GM18507 (cell line): ENCODE measurements at regions not wholly inside any gene's neighbourhood (a gene's known extent, or its start where the extent isn't known, plus 50 kb on each side); places are given as distances from the start of the nearest gene placed in this dataset.
"Not testable (repeated sequence)": the region's sequence is repeated elsewhere in the genome, so short reads cannot be mapped to it uniquely, and the experiment has no call there.

Experiments
- DNase-seq: peaks from one replicate; pipeline ENCODE4 v3.0.0; 2011; ENCODE audit warnings: low read depth; ENCODE audit not compliant: insufficient read length; ENCODE audit errors: extremely low spot score
- FAIRE-seq: peaks from 2 replicates; lab custom pipeline; 2011; peaks lifted over from hg19 to GRCh38; lab: Jason Lieb, UNC

GRCh38 chrX:129361576-129361975, 161.7 kb downstream of the SMARCA1 start:
- DNase-seq: no peak
- no peak for FAIRE-seq

GRCh38 chrX:129360175-129360574, 163.1 kb downstream of the SMARCA1 start:
- FAIRE-seq (peak; percentile 76), DNase-seq (no peak)

GRCh38 chrX:129359269-129359668, 164.0 kb downstream of the SMARCA1 start:
- no peak for DNase-seq
- FAIRE-seq: no peak

DNA sequence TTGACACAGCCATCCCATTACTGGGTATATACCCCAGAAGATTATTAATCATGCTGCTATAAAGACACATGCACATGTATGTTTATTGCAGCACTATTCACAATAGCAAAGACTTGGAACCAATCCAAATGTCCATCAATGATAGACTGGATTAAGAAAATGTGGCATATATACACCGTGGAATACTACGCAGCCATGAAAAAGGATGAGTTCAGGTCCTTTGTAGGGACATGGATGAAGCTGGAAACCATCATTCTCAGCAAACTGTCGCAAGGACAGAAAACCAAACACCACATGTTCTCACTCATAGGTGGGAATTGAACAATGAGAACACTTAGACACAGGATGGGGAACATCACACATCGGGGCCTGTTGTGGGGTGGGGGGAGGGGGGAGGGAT, 165.9 kb downstream of the SMARCA1 start:
- not testable (repeated sequence) for DNase-seq, FAIRE-seq

DNA sequence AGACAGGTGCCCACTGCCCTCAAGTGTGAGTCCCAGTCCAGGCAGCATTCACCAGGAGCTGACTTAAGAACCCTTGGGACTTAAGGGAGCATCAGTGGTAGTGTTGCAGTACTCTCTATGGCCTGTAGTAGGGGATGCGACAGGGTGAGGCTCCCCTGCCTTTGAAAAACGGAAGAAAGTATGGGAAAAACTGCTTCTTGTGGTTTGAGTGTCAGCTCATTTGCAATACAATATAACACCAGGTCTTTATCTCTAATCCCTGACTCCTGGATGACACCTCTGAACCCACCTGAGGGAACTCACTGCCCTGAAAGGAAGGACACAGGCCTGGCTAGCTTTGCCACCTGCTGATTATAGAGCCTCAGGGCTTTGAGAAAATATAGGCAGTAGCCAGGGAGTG, 176.0 kb downstream of the SMARCA1 start:
- DNase-seq (no peak), FAIRE-seq (no peak)

DNA sequence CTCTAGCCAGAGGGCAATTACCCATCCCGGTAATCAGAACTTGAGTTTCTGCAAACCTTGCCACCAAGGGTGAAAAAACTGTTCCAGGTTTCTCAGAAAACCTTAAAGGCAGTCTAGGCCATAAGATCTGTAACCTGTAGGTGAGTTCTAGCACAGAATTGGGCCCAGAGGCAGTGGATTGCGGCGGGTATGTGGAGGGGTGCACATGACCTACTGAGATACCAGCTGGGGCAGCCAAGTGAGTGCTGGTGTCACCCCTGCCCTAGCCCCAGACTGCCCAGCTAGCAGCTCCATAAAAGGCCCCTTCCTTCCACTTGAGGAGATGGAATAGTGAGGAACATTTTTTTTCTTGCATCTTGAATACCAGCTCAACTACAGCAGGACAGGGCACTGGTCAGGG, 176.7 kb downstream of the SMARCA1 start:
- FAIRE-seq: no peak
- DNase-seq: no peak

DNA sequence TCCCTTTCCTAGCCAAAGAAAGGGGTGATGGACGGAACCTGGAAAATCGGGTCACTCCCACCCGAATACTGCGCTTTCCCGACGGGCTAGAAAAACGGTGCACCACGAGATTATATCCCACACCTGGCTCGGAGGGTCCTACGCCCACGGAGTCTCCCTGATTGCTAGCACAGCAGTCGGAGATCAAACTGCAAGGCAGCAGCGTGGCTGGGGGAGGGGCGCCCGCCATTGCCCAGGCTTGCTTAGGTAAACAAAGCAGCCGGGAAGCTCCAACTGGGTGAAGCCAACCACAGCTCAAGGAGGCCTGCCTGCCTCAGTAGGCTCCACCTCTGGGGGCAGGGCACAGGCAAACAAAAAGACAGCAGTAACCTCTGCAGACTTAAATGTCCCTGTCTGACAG, 186.0 kb downstream of the SMARCA1 start:
- FAIRE-seq, DNase-seq: not testable (repeated sequence)

DNA sequence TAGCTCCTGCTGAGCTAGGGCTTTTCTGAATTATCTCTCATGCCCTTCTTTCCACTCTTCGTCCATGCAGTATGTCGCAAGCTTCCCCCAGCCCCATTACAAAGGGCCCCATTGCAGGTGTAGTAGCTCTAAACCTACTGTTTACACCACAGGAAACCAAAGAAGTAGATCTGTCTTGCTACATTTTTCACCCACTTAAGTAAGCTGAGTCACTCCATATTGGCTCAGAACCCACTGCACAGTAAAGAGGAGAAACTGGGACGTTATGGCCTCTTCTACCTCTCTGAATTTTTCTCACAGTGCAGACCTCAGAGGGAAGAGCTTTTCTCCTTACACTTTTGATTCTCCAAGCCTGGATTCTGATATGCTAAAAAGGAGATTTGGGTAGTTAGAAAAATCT, 200.2 kb downstream of the SMARCA1 start:
- DNase-seq: no peak
- no peak for FAIRE-seq

DNA sequence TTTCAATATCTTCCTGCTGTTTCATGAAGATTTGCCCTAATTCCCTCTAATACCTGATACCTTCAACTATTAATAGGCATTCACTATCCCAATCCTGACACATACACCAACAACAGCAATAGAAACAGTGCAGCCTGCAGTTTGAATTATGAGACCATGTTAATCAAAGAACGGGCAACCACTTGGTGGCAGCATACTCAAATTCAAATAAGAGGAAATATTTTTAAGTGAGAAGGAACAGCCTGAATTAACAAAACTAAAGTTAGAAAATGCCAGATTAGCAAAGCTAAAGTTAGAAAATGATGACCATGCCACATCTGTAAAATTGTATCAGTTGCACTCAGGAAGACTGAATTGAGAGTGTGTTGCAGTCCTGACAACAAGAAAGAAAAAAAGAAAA, 204.9 kb downstream of the SMARCA1 start:
- no peak for FAIRE-seq

GRCh38 chrX:129316461-129316860, 206.8 kb downstream of the SMARCA1 start:
- FAIRE-seq (no peak), DNase-seq (no peak)

More for the DNA sequence above, 204.9 kb downstream of the SMARCA1 start:
- no peak for DNase-seq

DNA sequence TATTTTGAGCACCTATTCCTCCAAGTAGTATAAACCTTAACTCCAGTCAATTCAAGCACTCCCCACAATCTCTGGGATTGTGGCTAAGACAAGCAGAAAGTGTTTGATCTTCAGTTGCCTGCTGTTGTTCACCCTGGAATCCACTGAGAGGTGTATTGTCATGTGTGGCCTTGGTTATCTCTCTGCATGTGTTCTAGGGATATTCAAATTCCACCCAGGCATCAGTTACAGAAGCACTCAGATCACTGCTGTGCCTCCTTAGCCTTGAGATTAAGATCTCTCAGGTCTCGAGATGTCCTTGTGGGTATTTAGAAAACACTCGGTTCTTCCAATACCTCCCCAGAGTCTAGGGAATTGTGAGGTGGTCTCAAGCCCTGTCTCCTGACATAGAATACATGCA, 213.3 kb downstream of the SMARCA1 start:
- DNase-seq (no peak), FAIRE-seq (no peak)

- no peak for FAIRE-seq
These were observed 260.4 kb downstream of the SMARCA1 start for GRCh38 chrX:129262912-129263311.

DNA sequence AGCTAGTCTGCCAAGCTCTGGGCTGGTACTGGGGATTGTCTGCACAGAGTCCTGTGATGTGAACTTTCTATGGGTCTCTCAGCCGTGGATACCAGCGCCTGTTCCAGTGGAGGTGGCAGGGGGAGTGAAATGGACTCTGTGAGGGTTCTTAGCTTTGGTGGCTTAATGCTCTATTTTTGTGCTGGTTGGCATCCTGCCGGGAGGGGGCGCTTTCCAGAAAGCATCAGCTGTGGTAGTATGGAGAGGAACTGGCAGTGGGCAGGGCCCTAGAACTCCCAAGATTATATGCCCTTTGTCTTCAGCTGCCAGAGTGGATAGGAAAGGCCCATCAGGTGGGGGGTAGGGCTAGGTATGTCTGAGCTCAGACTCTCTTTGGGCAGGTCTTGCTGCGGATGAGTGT, 267.8 kb downstream of the SMARCA1 start:
- not testable (repeated sequence) for DNase-seq, FAIRE-seq

More at GRCh38 chrX:129262912-129263311, 260.4 kb downstream of the SMARCA1 start:
- no peak for DNase-seq

GRCh38 chrX:129249563-129249962, 273.7 kb downstream of the SMARCA1 start:
- FAIRE-seq: no peak
- DNase-seq: no peak

DNA sequence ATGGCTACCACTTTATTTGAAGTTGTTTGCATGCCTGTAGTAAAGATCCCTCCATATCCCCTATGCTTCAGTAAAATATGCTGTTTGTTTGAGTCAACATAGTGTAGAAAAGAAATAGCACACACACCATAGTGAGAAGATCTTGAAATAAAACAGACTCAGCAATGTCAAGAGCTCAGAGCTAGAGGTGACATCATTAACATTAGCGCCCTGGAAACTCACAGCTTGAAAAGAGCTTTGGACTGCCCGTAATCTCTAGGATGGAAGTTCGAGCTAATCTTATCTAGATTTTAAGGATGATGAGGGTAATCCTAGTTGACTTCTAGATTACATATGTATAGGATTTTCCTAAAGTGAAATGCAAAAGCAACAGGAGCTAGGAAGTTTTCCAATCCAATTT, 275.6 kb downstream of the SMARCA1 start:
- DNase-seq (no peak), FAIRE-seq (no peak)

DNA sequence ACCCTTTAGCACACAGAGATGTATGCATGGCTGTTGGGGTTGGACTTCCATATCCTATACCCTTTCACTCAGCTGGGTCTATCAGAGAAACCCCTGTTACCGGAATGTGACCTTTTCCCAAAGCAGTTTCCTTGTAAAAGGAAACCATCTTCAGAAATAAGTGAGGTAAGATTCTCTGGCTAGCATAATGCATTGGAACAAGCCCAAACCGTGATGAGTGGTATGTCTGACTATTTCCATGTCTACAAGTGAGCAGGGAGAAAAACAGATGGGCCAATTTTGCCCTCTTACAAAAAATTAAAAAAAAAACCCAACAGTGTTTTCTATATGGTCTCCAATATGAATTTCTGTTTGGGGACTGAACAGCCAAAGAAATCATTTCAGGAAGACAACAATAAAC, 283.9 kb downstream of the SMARCA1 start:
- no peak for DNase-seq
- FAIRE-seq: no peak

DNA sequence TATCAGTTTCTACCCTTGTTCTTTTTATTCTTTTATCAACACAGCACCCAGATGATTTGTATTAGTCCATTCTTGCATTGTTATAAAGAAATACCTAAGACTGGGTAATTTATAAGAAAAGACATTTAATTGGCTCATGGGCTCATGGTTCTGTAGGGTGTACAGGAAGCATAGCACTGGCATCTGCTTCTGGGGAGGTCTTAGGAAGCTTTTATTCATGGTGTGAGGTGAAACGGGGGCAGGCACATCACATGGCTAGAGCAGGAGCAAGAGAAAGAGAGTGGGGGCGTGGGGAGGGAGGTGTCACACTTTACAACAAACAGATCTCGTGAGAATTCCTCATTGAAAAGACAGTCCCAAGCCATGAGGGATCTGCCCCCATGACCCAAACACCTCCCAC, 285.3 kb downstream of the SMARCA1 start:
- FAIRE-seq (no peak), DNase-seq (no peak)

DNA sequence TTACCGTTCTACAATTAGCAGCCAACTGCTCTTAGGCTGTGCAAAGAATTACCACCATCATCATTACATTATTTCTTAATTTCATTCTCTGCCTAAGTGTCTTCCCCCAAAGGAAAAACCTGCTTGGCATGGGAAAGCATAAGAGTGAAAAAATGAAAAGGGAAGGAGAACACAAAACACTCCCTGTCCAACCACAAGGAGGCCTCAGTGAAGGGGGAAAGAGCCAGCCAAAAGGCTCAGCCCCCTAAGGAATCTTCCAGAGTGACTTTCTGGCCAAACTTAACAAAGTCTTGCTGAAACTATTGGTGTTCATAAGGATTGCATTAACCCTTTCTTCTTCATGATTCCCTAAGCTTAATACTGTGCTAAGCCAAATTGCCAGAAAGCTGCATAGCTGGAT, 287.4 kb downstream of the SMARCA1 start:
- FAIRE-seq (no peak), DNase-seq (no peak)

- DNase-seq (no peak), FAIRE-seq (no peak)
These were observed 289.5 kb downstream of the SMARCA1 start for GRCh38 chrX:129233786-129234185.

GRCh38 chrX:129230850-129231512, 292.3 kb downstream of the SMARCA1 start:
- DNase-seq: no peak
- no peak for FAIRE-seq

DNA sequence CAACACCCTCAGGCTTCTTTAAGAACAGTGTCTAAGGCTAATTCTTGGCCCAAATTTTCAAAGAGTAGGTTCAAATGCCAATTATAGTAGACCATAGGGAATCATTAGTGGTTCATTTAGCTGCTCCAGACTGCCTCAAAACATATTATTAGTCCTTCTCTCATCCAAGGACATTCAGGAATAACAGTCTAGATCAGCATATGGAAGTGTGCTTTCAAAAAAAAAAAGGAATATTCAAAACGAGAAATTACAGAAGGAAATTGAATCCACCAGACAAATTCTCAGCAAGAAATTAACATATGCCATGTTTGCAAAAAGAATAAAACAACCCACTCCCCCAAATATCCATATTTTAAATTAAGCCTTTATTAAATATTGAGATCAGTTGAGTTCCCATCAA, 293.1 kb downstream of the SMARCA1 start:
- FAIRE-seq (no peak), DNase-seq (no peak)

GRCh38 chrX:129227366-129227765, 295.9 kb downstream of the SMARCA1 start:
- no peak for DNase-seq
- no peak for FAIRE-seq
